Breast epithelium (tissue), 4 donors: ENCODE measurements at regions not wholly inside any gene's neighbourhood (a gene's known extent, or its start where the extent isn't known, plus 50 kb on each side); places are given as distances from the start of the nearest gene placed in this dataset.

Source experiments
- DNase-seq, 2 donors: peaks; one replicate each; pipeline ENCODE4 v3.0.0-alpha.2; 2019; ENCODE audit warnings: low spot score in 2 of 2
- H3K27ac ChIP-seq, 2 donors: fragments of 200-600 bp; sonication (generic) in 1 of 2; one replicate each; pipeline ENCODE4 v1.5.1; 2016 to 2019; ENCODE audit warnings: mild to moderate bottlenecking in 1 of 2
- H3K27me3 ChIP-seq, 2 donors: fragments of 200-600 bp; sonication (generic) in 1 of 2; one replicate each; pipeline versions ENCODE4 v1.5.1 to v1.6.0; 2017 to 2019; ENCODE audit warnings: control low read depth in 1 of 2, mild to moderate bottlenecking in 1 of 2
- H3K36me3 ChIP-seq: fragments of 200-600 bp; one replicate; pipeline ENCODE4 v1.5.1; 2019
- H3K4me1 ChIP-seq, 2 donors: fragments of 200-600 bp; sonication (generic); one replicate each; pipeline ENCODE4 v1.5.1; 2016 to 2019; ENCODE audit warnings: control low read depth in 1 of 2
- H3K4me3 ChIP-seq, 3 donors: fragments of 200-600 bp; sonication (generic); 1 replicate in 2 of 3; 2 replicates in 1 of 3; pipeline ENCODE4 v1.5.1; 2016 to 2019; ENCODE audit warnings: mild to moderate bottlenecking in 3 of 3, moderate library complexity in 2 of 3
- H3K9me3 ChIP-seq, 2 donors: fragments of 200-600 bp; sonication (generic) in 1 of 2; one replicate each; pipeline ENCODE4 v1.5.1; 2016 to 2019; ENCODE audit warnings: control low read depth in 1 of 2
- CTCF ChIP-seq, 3 donors: fragments of 450-650 bp; IDR thresholded peaks; one replicate each; pipeline ENCODE4 v1.5.1; 2016 to 2017; ENCODE audit warnings: antibody characterized with exemption in 3 of 3, mild to moderate bottlenecking in 3 of 3, moderate library complexity in 3 of 3
- POLR2A ChIP-seq: fragments of 450-650 bp; IDR thresholded peaks from one replicate; pipeline ENCODE4 v1.6.1; 2016; ENCODE audit warnings: antibody characterized with exemption, mild to moderate bottlenecking, moderate library complexity
- POLR2AphosphoS5 ChIP-seq, 3 donors: sonication (generic); formaldehyde crosslinking; IDR thresholded peaks; one replicate each; pipeline ENCODE4 v1.6.1; 2017; ENCODE audit warnings: antibody characterized with exemption in 3 of 3
- intact Hi-C: fragments of 100-400 bp; cut with DNase I; formaldehyde crosslinking; loops from one replicate; pipeline ENCODE4 v1.15.1; 2023; ENCODE audit warnings: low total_unique reads

GRCh38 chr2:65649811-65650589, 217.6 kb upstream of the SPRED2 start:
- H3K27me3 ChIP-seq, result no peaks in the 10 kb centered on the region
- TF ChIP-seq POLR2AphosphoS5 (IDR thresholded peaks at IDR 0.05) (no peak), CTCF (IDR thresholded peaks at IDR 0.05) (no peak), POLR2A (no peak)
- no peak for DNase-seq
- no peaks in the 10 kb centered on the region for H3K9me3 ChIP-seq
- intact Hi-C loops, result no loop called here
- H3K36me3 ChIP-seq, result no peaks in the 10 kb centered on the region
- no peak overlapping the region for H3K4me3 ChIP-seq
- H3K4me1 ChIP-seq, result no peaks in the 10 kb centered on the region
- no peak overlapping the region for H3K27ac ChIP-seq

- Histone ChIP-seq H3K27me3 (no peaks in the 10 kb centered on the region), H3K4me3 (no peak overlapping the region)
- intact Hi-C loops, result no loop called here
Measured at GRCh38 chr2:65647249-65647842, 214.9 kb upstream of the SPRED2 start.

GRCh38 chr2:65640793-65641103, 208.3 kb upstream of the SPRED2 start:
- DNase-seq, result no peak
- Histone ChIP-seq H3K27me3 (no peaks in the 10 kb centered on the region), H3K36me3 (no peaks in the 10 kb centered on the region), H3K4me1 (no peaks in the 10 kb centered on the region), H3K4me3 (no peak overlapping the region), H3K27ac (no peak overlapping the region), H3K9me3 (no peaks in the 10 kb centered on the region)
- intact Hi-C loops, result no loop called here
- TF ChIP-seq CTCF (IDR thresholded peaks at IDR 0.05), result peak in 1 of 3 donors; percentile 4
- TF ChIP-seq POLR2AphosphoS5 (IDR thresholded peaks at IDR 0.05), result no peak
- no peak for TF ChIP-seq POLR2A

More at GRCh38 chr2:65647249-65647842, 214.9 kb upstream of the SPRED2 start:
- no peak for DNase-seq
- TF ChIP-seq CTCF (IDR thresholded peaks at IDR 0.05) (no peak), POLR2A (no peak), POLR2AphosphoS5 (IDR thresholded peaks at IDR 0.05) (no peak)
- Histone ChIP-seq H3K4me1 (no peaks in the 10 kb centered on the region), H3K9me3 (no peaks in the 10 kb centered on the region), H3K27ac (no peak overlapping the region), H3K36me3 (no peaks in the 10 kb centered on the region)

- TF ChIP-seq POLR2A, result no peak
- TF ChIP-seq CTCF (IDR thresholded peaks at IDR 0.05), result no peak
- TF ChIP-seq POLR2AphosphoS5 (IDR thresholded peaks at IDR 0.05), result no peak
- H3K27ac ChIP-seq, result no peak overlapping the region
- H3K4me1 ChIP-seq, result no peaks in the 10 kb centered on the region
- H3K4me3 ChIP-seq, result no peak overlapping the region
- no peaks in the 10 kb centered on the region for H3K36me3 ChIP-seq
- no peaks in the 10 kb centered on the region for H3K9me3 ChIP-seq
- H3K27me3 ChIP-seq, result no peaks in the 10 kb centered on the region
- DNase-seq, result peak in 1 of 2 donors; percentile 61
- intact Hi-C loops, result no loop called here
Measured at GRCh38 chr2:65639156-65639864, 206.9 kb upstream of the SPRED2 start.

- no peak for TF ChIP-seq POLR2AphosphoS5 (IDR thresholded peaks at IDR 0.05)
- no peak for TF ChIP-seq CTCF (IDR thresholded peaks at IDR 0.05)
- no peak for TF ChIP-seq POLR2A
- Histone ChIP-seq H3K36me3 (no peaks in the 10 kb centered on the region), H3K9me3 (no peaks in the 10 kb centered on the region), H3K4me1 (no peaks in the 10 kb centered on the region), H3K4me3 (no peak overlapping the region), H3K27me3 (no peaks in the 10 kb centered on the region), H3K27ac (no peak overlapping the region)
- intact Hi-C loops, result no loop called here
- DNase-seq, result no peak
Measured at GRCh38 chr2:65638443-65638842, 206.0 kb upstream of the SPRED2 start.
